ENCODE measurements at regions not wholly inside any gene's neighbourhood (a gene's known extent, or its start where the extent isn't known, plus 50 kb on each side); places are given as distances from the start of the nearest gene placed in this dataset.

GRCh38 chr13:73412933-73413332, 354.1 kb downstream of the KLF5 start:
- no peaks in the 10 kb centered on the region for H3K4me1 ChIP-seq
- intact Hi-C loops (cut with DNase I): no loop called here

DNA sequence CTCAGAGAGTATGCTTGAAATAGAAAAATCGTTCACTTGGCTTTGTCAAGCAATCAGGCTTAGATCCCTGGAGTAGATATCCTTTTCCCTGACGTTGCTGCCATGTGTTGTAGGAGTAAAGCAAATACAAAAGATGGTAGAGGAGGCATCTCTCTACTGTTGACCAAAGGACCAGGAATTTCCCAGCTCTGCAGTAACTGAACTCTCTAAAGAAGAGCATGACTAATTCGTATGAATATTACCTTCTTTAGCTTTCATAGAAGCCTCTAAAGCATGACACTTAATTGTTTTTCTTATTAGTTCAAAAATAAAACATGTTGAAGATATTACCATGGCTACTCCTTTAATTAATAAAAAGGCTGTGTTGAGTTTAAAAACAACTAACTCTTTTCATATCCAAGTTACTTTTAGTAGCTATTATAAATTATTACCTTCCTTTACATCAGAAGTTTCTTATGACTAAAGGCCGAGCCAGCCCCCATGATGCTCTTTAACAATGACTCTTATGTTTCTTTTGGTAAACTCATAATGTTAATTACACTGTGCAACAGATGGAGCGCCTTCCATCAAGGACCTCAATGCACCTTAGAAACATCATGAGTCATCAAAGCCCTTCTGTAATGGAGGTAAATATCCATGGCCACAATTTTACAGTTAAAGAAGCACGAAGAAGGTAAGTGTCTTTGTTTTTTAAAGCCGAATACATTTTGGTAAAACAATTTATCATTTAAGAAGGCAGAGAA, 352.4 kb downstream of the KLF5 start:
- H3K9ac ChIP-seq (ENCODE audit: low read depth in 2 of 2, low read length in 2 of 2): no peak overlapping the region
- H3K9me3 ChIP-seq: no peaks in the 10 kb centered on the region
- H3K4me1 ChIP-seq: no peaks in the 10 kb centered on the region
- no peak for DNase-seq
- no peaks in the 10 kb centered on the region for H3K36me3 ChIP-seq
- H3K4me3 ChIP-seq: no peak overlapping the region
- no peak for TF ChIP-seq CTCF (IDR thresholded peaks at IDR 0.05)
- intact Hi-C loops (cut with DNase I): no loop called here
- no peak overlapping the region for H3K27ac ChIP-seq
- H3K27me3 ChIP-seq: no peaks in the 10 kb centered on the region

More at GRCh38 chr13:73412933-73413332, 354.1 kb downstream of the KLF5 start:
- no peak overlapping the region for H3K27ac ChIP-seq
- H3K36me3 ChIP-seq: no peaks in the 10 kb centered on the region
- TF ChIP-seq CTCF (IDR thresholded peaks at IDR 0.05): no peak
- no peaks in the 10 kb centered on the region for H3K9me3 ChIP-seq
- no peaks in the 10 kb centered on the region for H3K27me3 ChIP-seq
- no peak for DNase-seq
- no peak overlapping the region for H3K9ac ChIP-seq (ENCODE audit: low read depth in 2 of 2, low read length in 2 of 2)
- H3K4me3 ChIP-seq: no peak overlapping the region

- H3K4me3 ChIP-seq: no peak overlapping the region
Observed at GRCh38 chr13:73406454-73406853, 347.6 kb downstream of the KLF5 start.

DNA sequence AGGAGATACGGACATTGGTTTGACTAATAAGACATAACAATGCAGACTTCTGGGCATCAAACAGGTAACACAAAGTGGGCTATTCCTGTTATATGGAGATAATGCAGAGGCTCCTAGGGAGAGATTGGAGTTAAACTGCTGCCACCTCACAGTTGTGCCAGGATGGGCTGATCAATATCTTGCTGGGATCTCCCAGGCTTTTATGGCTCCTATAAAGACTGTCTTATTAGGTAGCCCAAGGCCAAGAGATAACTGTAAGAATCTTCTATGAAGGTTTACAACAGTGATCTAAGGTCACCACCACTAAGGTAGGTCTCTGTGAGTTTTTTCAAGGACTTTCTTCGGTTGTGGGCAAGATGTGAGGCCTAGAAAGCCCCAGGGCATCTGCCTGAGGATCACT, 345.8 kb downstream of the KLF5 start:
- Histone ChIP-seq H3K4me3 (no peak overlapping the region), H3K27ac (peak overlapping the region; percentile 8), H3K27me3 (no peaks in the 10 kb centered on the region), H3K9ac (ENCODE audit: low read depth in 2 of 2, low read length in 2 of 2) (no peak overlapping the region), H3K36me3 (no peaks in the 10 kb centered on the region), H3K4me1 (no peaks in the 10 kb centered on the region), H3K9me3 (no peaks in the 10 kb centered on the region)
- intact Hi-C loops (cut with DNase I): loop anchor here (10.0 kb wide), 1 partner anchor 270 kb away; no protein-coding TSS in a partner anchor
- no peak for DNase-seq
- TF ChIP-seq CTCF (IDR thresholded peaks at IDR 0.05): no peak

More at GRCh38 chr13:73406454-73406853, 347.6 kb downstream of the KLF5 start:
- no peak overlapping the region for H3K27ac ChIP-seq
- no peaks in the 10 kb centered on the region for H3K36me3 ChIP-seq
- intact Hi-C loops (cut with DNase I): loop anchor here (10.0 kb wide), 1 partner anchor 268 kb away; no protein-coding TSS in a partner anchor
- no peak overlapping the region for H3K9ac ChIP-seq (ENCODE audit: low read depth in 2 of 2, low read length in 2 of 2)
- H3K4me1 ChIP-seq: no peaks in the 10 kb centered on the region
- TF ChIP-seq CTCF (IDR thresholded peaks at IDR 0.05): no peak
- H3K27me3 ChIP-seq: no peaks in the 10 kb centered on the region
- no peak for DNase-seq
- H3K9me3 ChIP-seq: no peaks in the 10 kb centered on the region

DNA sequence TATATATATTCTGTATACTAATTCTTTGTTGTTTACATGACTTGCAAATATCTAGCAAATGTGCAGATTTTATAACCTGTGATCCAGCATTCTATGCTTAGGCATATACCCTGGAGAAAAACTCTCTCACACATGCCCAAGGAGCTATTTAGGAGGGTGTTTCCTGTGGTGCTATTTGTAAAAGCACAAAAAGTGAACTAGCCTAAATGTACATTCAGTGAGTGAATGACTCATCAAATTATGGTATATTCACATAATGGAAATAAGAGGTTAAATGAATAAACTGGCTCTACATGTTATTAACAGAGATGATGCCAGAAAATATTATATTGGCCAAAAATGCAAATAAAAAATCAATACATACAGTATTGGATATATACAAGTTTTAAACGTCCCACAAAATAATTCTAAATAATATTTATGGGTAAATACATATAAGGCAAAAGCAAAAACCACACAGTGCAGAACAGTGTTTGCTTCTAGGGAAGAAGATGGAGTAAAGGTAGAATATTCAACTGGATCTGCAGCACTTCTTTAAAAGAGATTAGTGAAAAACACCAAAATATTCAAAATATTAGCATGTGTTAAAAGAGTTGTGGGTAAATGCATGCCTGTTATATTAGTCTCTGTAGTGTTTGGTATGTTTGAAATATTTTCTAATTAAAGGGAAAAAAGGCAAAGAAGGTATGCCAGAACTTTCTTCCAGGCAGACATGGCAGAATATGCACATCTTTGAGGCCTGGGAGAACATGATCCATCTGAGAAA, 344.7 kb downstream of the KLF5 start:
- Histone ChIP-seq H3K27ac (no peak overlapping the region), H3K27me3 (no peaks in the 10 kb centered on the region), H3K36me3 (no peaks in the 10 kb centered on the region), H3K4me1 (peaks cover under 1% of the 10 kb centered on the region), H3K9me3 (no peaks in the 10 kb centered on the region), H3K4me3 (no peak overlapping the region), H3K9ac (ENCODE audit: low read depth in 2 of 2, low read length in 2 of 2) (no peak overlapping the region)
- no peak for TF ChIP-seq CTCF (IDR thresholded peaks at IDR 0.05)
- intact Hi-C loops (cut with DNase I): loop anchor here (10.0 kb wide), 1 partner anchor 271 kb away; no protein-coding TSS in a partner anchor
- no peak for DNase-seq

Measured in colonic mucosa (tissue), 4 donors.